A673 (cell line): ENCODE measurements at regions not wholly inside any gene's neighbourhood (a gene's known extent, or its start where the extent isn't known, plus 50 kb on each side); places are given as distances from the start of the nearest gene placed in this dataset.

Experiments
- CTCF ChIP-seq: fragments of 300-800, 200-600 bp; sonication (generic); conservative IDR thresholded peaks from 2 replicates; pipeline ENCODE4 v1.5.1; 2017; ENCODE audit warnings: low read depth, mild to moderate bottlenecking, antibody characterized with exemption, low read length, moderate library complexity, mixed read lengths
- EZH2 ChIP-seq: fragments of 200-600 bp; sonication (generic); IDR thresholded peaks from 2 replicates; pipeline ENCODE4 v1.6.1; 2017; ENCODE audit warnings: borderline replicate concordance, low read depth, mild to moderate bottlenecking, mixed read lengths, antibody characterized with exemption, low read length; ENCODE audit not compliant: poor library complexity, severe bottlenecking

- TF ChIP-seq CTCF (no peak), EZH2 (no peak)
Measured at GRCh38 chr3:118445036-118445435, 589.6 kb downstream of the IGSF11 start.
